ENCODE measurements at regions not wholly inside any gene's neighbourhood (a gene's known extent, or its start where the extent isn't known, plus 50 kb on each side); places are given as distances from the start of the nearest gene placed in this dataset.

- TF ChIP-seq HMG20A (CRISPR knock-in tag; IDR thresholded peaks at IDR 0.05; ENCODE audit: borderline replicate concordance) = no peak
Measured at GRCh38 chrX:35016051-35016450, 73.5 kb downstream of the FAM47B start (continued).

GRCh38 chrX:35017284-35017683 is 74.7 kb downstream of the FAM47B start:
- no peak for FAIRE-seq
- ChIA-PET CTCF (ENCODE audit: low intra/inter-chr PET ratio, low total read pairs) (no interaction called here), POLR2A (no interaction called here)
- Histone ChIP-seq H3K27ac (ENCODE audit: extremely low read length, insufficient read depth, low read length) (no peak overlapping the region), H3K4me2 (ENCODE audit: low read depth, low read length) (no peak overlapping the region), H2AFZ (ENCODE audit: low read length) (no peak overlapping the region), H3K79me2 (ENCODE audit: insufficient read depth, low read length) (no peaks in the 10 kb centered on the region), H3K4me1 (ENCODE audit: insufficient read depth, low read length) (no peaks in the 10 kb centered on the region), H3K4me3 (replicated peaks in 1 of 3; ENCODE audit: insufficient read depth in 1 of 3, low read depth in 2 of 3, low read length in 3 of 3) (no peak overlapping the region), H3K9me3 (ENCODE audit: low read length) (peaks cover 5% of the 10 kb centered on the region; the same call in 1 of the 2 replicates), H4K20me1 (ENCODE audit: insufficient read depth, low read length) (no peaks in the 10 kb centered on the region), H3K27me3 (ENCODE audit: control insufficient read depth in 1 of 2, insufficient read depth in 2 of 2, low read length in 2 of 2) (no peaks in the 10 kb centered on the region), H3K9ac (ENCODE audit: insufficient read depth, low read depth, low read length) (no peak overlapping the region), H3K36me3 (replicated peaks in 1 of 2; ENCODE audit: control insufficient read depth in 1 of 2, insufficient read depth in 2 of 2, low read length in 2 of 2) (no peaks in the 10 kb centered on the region)
- in situ Hi-C loops (cut with HindIII; ENCODE audit: extremely low pct_ligation_motif_present, low pct_unique_long_range_greater_than_20kb) (no loop called here), intact Hi-C loops (cut with micrococcal nuclease; ENCODE audit: unreplicated experiment) (no loop called here)
- no TSS peak for BruUV-seq (replicated peaks)
- TF ChIP-seq ZNF432 (CRISPR knock-in tag; IDR thresholded peaks at IDR 0.05; ENCODE audit: borderline replicate concordance) (no peak), ZNF121 (CRISPR knock-in tag; IDR thresholded peaks at IDR 0.05) (no peak), SOX13 (IDR thresholded peaks at IDR 0.05) (no peak), SOX13 (CRISPR knock-in tag; conservative IDR thresholded peaks at IDR 0.05 in 1 of 2, IDR thresholded peaks at IDR 0.05 in 1 of 2) (no peak)
- ATAC-seq = no peak
- WGBS (ENCODE audit: low lambda C conversion rate) = 0% methylated on average over 2 of the region's 2 CpGs
- DNase-seq (ENCODE audit: low spot score) = no peak

GRCh38 chrX:35023683-35024082 is 81.1 kb downstream of the FAM47B start:
- ChIA-PET POLR2A (no interaction called here), CTCF (ENCODE audit: low intra/inter-chr PET ratio, low total read pairs) (no interaction called here)
- in situ Hi-C loops (cut with HindIII; ENCODE audit: extremely low pct_ligation_motif_present, low pct_unique_long_range_greater_than_20kb) (no loop called here), intact Hi-C loops (cut with micrococcal nuclease; ENCODE audit: unreplicated experiment) (no loop called here)
- no peak for DNase-seq (ENCODE audit: low spot score)
- no TSS peak for BruUV-seq (replicated peaks)
- H3K4me2 ChIP-seq (ENCODE audit: low read depth, low read length) = no peak overlapping the region
- H3K36me3 ChIP-seq (replicated peaks in 1 of 2; ENCODE audit: control insufficient read depth in 1 of 2, insufficient read depth in 2 of 2, low read length in 2 of 2) = no peaks in the 10 kb centered on the region
- H3K27me3 ChIP-seq (ENCODE audit: control insufficient read depth in 1 of 2, insufficient read depth in 2 of 2, low read length in 2 of 2) = no peaks in the 10 kb centered on the region
- H4K20me1 ChIP-seq (ENCODE audit: insufficient read depth, low read length) = no peaks in the 10 kb centered on the region
- FAIRE-seq = no peak
- H3K4me1 ChIP-seq (ENCODE audit: insufficient read depth, low read length) = no peaks in the 10 kb centered on the region
- no peak overlapping the region for H3K9ac ChIP-seq (ENCODE audit: insufficient read depth, low read depth, low read length)
- no peaks in the 10 kb centered on the region for H3K79me2 ChIP-seq (ENCODE audit: insufficient read depth, low read length)
- no peak overlapping the region for H2AFZ ChIP-seq (ENCODE audit: low read length)
- H3K4me3 ChIP-seq (replicated peaks in 1 of 3; ENCODE audit: insufficient read depth in 1 of 3, low read depth in 2 of 3, low read length in 3 of 3) = no peak overlapping the region
- peaks cover 26% of the 10 kb centered on the region for H3K9me3 ChIP-seq (ENCODE audit: low read length)
- ATAC-seq = no peak
- no peak overlapping the region for H3K27ac ChIP-seq (ENCODE audit: extremely low read length, insufficient read depth, low read length)
- TF ChIP-seq TERF1 (CRISPR knock-in tag; IDR thresholded peaks at IDR 0.05) (no peak), HDAC1 (CRISPR knock-in tag; IDR thresholded peaks at IDR 0.05) (no peak), ZNF235 (CRISPR knock-in tag; IDR thresholded peaks at IDR 0.05; ENCODE audit: borderline replicate concordance) (no peak), FOXA1 (IDR thresholded peaks at IDR 0.05) (no peak), FOXA1 (CRISPR knock-in tag; IDR thresholded peaks at IDR 0.05) (no peak), CTCF (CRISPR knock-in tag; IDR thresholded peaks at IDR 0.05) (no peak), ZNF234 (CRISPR knock-in tag; conservative IDR thresholded peaks at IDR 0.05) (no peak), ZNF225 (CRISPR knock-in tag; IDR thresholded peaks at IDR 0.05) (no peak), ZNF124 (CRISPR knock-in tag; IDR thresholded peaks at IDR 0.05) (no peak)

All from HepG2 (cell line).